ENCODE measurements at regions not wholly inside any gene's neighbourhood (a gene's known extent, or its start where the extent isn't known, plus 50 kb on each side); places are given as distances from the start of the nearest gene placed in this dataset.

DNA sequence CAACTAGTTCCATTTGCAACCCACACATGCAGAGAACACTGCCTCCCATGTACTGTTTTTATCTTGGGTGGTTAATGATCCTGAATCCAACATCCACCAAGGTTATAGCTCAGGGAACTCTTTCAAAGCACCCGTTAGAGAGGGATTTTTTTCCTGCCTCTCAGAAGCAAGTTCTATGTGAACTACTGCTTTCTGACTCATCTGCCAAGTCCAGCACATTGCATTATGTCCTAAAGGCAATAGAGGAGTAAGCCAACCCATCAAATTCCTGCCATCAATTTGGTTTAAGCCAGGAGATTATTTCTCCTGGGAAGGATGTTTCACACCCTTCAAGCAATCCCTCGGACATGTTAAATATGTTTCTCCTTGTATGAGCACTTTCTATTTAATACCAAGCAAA, 334.5 kb downstream of the GASK1B start:
- Histone ChIP-seq H3K27me3 (ENCODE audit: control insufficient read depth, insufficient read depth, low read length) (no peaks in the 10 kb centered on the region), H3K36me3 (ENCODE audit: control insufficient read depth, insufficient read depth, low read length) (no peaks in the 10 kb centered on the region), H3K4me3 (ENCODE audit: low read depth, low read length) (no peak overlapping the region)
- peak; percentile 14 for DNase-seq (ENCODE audit: low read depth)
- FAIRE-seq = no peak
- TF ChIP-seq, protein P1, sequence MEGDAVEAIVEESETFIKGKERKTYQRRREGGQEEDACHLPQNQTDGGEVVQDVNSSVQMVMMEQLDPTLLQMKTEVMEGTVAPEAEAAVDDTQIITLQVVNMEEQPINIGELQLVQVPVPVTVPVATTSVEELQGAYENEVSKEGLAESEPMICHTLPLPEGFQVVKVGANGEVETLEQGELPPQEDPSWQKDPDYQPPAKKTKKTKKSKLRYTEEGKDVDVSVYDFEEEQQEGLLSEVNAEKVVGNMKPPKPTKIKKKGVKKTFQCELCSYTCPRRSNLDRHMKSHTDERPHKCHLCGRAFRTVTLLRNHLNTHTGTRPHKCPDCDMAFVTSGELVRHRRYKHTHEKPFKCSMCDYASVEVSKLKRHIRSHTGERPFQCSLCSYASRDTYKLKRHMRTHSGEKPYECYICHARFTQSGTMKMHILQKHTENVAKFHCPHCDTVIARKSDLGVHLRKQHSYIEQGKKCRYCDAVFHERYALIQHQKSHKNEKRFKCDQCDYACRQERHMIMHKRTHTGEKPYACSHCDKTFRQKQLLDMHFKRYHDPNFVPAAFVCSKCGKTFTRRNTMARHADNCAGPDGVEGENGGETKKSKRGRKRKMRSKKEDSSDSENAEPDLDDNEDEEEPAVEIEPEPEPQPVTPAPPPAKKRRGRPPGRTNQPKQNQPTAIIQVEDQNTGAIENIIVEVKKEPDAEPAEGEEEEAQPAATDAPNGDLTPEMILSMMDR (IDR thresholded peaks at IDR 0.05; ENCODE audit: insufficient read depth, low read length, severe bottlenecking) = no peak

GRCh38 chr4:157837071-157837703, 335.6 kb downstream of the GASK1B start:
- TF ChIP-seq, protein P1 (IDR thresholded peaks at IDR 0.05; ENCODE audit: insufficient read depth, low read length, severe bottlenecking) = no peak
- no peaks in the 10 kb centered on the region for H3K27me3 ChIP-seq (ENCODE audit: control insufficient read depth, insufficient read depth, low read length)
- DNase-seq (ENCODE audit: low read depth) (no peak), FAIRE-seq (no peak)
- no peak overlapping the region for H3K4me3 ChIP-seq (ENCODE audit: low read depth, low read length)
- no peaks in the 10 kb centered on the region for H3K36me3 ChIP-seq (ENCODE audit: control insufficient read depth, insufficient read depth, low read length)

DNA sequence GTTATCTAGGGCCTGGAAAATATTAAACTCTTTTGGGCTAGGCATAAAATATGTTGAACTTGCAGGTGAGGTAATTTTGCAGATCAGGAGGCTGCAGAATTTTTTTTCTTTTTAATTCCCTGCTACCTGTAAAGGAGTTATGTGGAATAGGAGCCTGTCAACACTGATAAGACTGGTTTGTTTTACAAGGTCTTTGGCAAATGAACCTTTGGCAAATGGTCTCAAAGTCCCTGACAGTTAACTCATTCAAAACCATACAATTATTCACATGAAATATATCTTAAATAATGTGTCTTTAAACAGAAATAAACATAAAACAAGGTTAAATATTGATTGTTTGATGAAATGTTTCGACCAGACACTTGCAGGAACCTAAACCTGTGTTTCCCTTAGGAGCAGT, 340.2 kb downstream of the GASK1B start:
- Histone ChIP-seq H3K36me3 (ENCODE audit: control insufficient read depth, insufficient read depth, low read length) (no peaks in the 10 kb centered on the region), H3K27me3 (ENCODE audit: control insufficient read depth, insufficient read depth, low read length) (no peaks in the 10 kb centered on the region), H3K4me3 (ENCODE audit: low read depth, low read length) (no peak overlapping the region)
- TF ChIP-seq, protein P1 (IDR thresholded peaks at IDR 0.05; ENCODE audit: insufficient read depth, low read length, severe bottlenecking) = no peak
- no peak for DNase-seq (ENCODE audit: low read depth)
- FAIRE-seq = no peak

- Histone ChIP-seq H3K4me3 (ENCODE audit: low read depth, low read length) (no peak overlapping the region), H3K36me3 (ENCODE audit: control insufficient read depth, insufficient read depth, low read length) (no peaks in the 10 kb centered on the region), H3K27me3 (ENCODE audit: control insufficient read depth, insufficient read depth, low read length) (no peaks in the 10 kb centered on the region)
- TF ChIP-seq, protein P1 (IDR thresholded peaks at IDR 0.05; ENCODE audit: insufficient read depth, low read length, severe bottlenecking) = no peak
- FAIRE-seq = no peak
- DNase-seq (ENCODE audit: low read depth) = peak; percentile 14
Measured at GRCh38 chr4:157824021-157824420, 348.8 kb downstream of the GASK1B start.

- FAIRE-seq (no peak), DNase-seq (ENCODE audit: low read depth) (no peak)
- H3K36me3 ChIP-seq (ENCODE audit: control insufficient read depth, insufficient read depth, low read length) = no peaks in the 10 kb centered on the region
- TF ChIP-seq, protein P1 (IDR thresholded peaks at IDR 0.05; ENCODE audit: insufficient read depth, low read length, severe bottlenecking) = no peak
- H3K27me3 ChIP-seq (ENCODE audit: control insufficient read depth, insufficient read depth, low read length) = no peaks in the 10 kb centered on the region
- no peak overlapping the region for H3K4me3 ChIP-seq (ENCODE audit: low read depth, low read length)
Measured at GRCh38 chr4:157821814-157822213, 351.0 kb downstream of the GASK1B start.

Data from bronchial epithelial cell (primary cell).